SHP77 (cell line): ENCODE measurements at regions not wholly inside any gene's neighbourhood (a gene's known extent, or its start where the extent isn't known, plus 50 kb on each side); places are given as distances from the start of the nearest gene placed in this dataset.
A peak's percentile ranks its signal among the peaks of the same experiment; 100 is the strongest.

Experiments used
- DNase-seq, 2 experiments: peaks; one replicate each; lab custom pipeline; 2025; lab: John Stamatoyannopoulos, UW

- no peak for DNase-seq
These were observed 224.6 kb downstream of the C1D start for GRCh38 chr2:67838205-67838604.

GRCh38 chr2:67839242-67839641, 223.6 kb downstream of the C1D start:
- no peak for DNase-seq

- DNase-seq, result no peak
These were observed 223.1 kb downstream of the C1D start for GRCh38 chr2:67839668-67840067.

GRCh38 chr2:67840460-67841068, 222.2 kb downstream of the C1D start:
- DNase-seq, result peak; percentile 74 to 76

- no peak for DNase-seq
These were observed 221.1 kb downstream of the C1D start for GRCh38 chr2:67841711-67842110.

GRCh38 chr2:67842375-67842959, 220.3 kb downstream of the C1D start:
- DNase-seq, result no peak

- no peak for DNase-seq
These were observed 218.7 kb downstream of the C1D start for GRCh38 chr2:67844024-67844540.

- DNase-seq, result peak; percentile 29 to 37
These were observed 217.0 kb downstream of the C1D start for GRCh38 chr2:67845621-67846369.

GRCh38 chr2:67846370-67847070, 216.3 kb downstream of the C1D start:
- peak; percentile 95 to 97 for DNase-seq

- no peak for DNase-seq
These were observed 214.1 kb downstream of the C1D start for GRCh38 chr2:67848551-67849285.

GRCh38 chr2:67851016-67851415, 211.8 kb downstream of the C1D start:
- DNase-seq, result no peak

GRCh38 chr2:67851956-67852824, 210.6 kb downstream of the C1D start:
- no peak for DNase-seq

- no peak for DNase-seq
These were observed 208.6 kb downstream of the C1D start for GRCh38 chr2:67854103-67854743.

- no peak for DNase-seq
These were observed 208.0 kb downstream of the C1D start for GRCh38 chr2:67854798-67855197.

- no peak for DNase-seq
These were observed 205.9 kb downstream of the C1D start for GRCh38 chr2:67856866-67857265.

- no peak for DNase-seq
These were observed 205.0 kb downstream of the C1D start for GRCh38 chr2:67857836-67858235.

GRCh38 chr2:67858886-67859285, 203.9 kb downstream of the C1D start:
- no peak for DNase-seq

- no peak for DNase-seq
These were observed 196.9 kb downstream of the C1D start for GRCh38 chr2:67865917-67866316.

- DNase-seq, result no peak
These were observed 195.1 kb downstream of the C1D start for GRCh38 chr2:67867735-67868134.

GRCh38 chr2:67871686-67872412, 191.0 kb downstream of the C1D start:
- DNase-seq, result peak in 1 of 2 experiments; percentile 6
